ENCODE measurements at regions not wholly inside any gene's neighbourhood (a gene's known extent, or its start where the extent isn't known, plus 50 kb on each side); places are given as distances from the start of the nearest gene placed in this dataset.

DNA sequence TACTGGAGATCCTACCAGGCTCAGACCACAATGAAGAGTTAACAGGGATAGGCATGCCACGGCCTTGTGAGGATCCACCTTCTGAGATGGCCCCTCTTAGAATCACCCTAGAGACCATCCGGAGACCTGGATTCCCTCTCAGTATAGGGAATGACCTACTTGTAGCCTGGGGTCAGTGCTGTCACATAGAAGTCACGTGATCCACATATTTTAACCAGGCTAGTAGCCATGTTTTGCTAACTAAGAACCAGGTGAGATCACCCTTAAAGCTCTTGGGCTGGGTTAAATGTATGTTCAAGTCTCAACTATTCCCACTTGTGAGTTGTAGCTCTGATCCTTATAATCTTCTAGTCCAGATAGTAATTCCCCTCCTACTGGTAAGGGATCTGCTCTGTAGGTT, 215.4 kb downstream of the CCNG2 start:
- ATAC-seq: no peak

DNA sequence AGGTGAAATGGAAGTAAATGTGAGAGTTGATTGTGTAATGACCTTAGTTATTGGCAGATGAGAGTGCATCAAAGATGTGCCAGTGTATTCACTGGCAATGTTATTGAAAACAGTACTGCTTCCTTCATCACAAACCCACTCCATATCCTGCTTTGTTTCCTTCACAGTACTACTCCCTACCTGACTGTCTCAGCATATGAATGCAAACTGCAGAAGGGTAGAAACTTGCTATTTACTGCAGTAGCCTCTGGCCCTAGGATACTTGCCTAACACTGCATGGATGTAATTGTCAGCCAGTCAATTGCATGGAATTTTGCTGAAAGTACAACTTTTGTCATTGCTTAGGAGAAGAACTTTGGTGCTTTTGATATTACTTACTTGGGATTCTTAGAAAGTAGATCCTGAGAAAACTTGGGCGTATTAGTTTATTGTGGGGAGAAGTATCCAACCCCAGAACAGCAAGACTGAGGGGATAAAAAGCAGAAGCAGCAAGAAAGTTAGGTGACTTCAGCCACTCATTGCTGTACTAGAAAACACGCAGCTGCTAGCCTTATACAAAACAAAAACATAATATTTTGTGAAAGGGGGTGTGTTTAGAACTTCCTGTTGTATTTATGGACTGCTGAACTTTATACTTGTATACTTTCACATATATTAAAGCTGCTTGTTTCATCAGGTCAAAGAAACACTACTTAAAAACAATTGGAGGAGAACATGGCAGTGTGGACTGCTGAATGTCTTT, 219.0 kb downstream of the CCNG2 start:
- ATAC-seq: no peak

DNA sequence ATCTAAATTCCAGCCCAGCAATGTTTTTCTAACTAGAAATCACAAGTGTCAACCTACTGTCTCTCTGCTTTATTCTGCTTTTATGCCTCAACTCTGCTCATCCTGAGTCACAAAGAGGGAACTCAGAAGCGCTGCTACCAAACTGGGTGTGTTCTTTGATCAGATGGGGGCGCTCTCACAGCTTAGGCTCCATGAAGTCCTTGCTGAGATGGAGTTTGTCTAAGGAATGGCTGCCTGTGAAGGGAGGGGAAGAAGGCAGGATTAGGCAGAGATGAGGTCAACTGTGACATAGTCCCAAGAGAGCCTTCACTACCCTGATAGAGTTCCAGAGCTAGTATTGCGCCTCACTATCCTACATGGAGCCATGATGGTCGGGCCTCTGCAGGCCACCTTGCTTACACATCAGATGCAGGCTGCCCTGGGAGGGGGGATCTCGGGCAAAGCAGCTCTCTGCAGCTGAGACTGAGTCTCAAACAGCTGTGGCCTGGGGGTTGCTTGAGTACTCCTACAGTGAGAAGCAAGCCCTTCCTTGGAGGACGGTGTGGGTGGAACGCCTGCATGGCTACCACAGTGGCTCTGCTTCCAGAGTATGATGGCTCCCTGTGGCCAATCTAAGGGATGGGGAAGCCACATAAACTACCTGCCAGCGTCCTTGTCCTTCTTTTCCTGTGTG, 219.9 kb downstream of the CCNG2 start:
- no peak for ATAC-seq

DNA sequence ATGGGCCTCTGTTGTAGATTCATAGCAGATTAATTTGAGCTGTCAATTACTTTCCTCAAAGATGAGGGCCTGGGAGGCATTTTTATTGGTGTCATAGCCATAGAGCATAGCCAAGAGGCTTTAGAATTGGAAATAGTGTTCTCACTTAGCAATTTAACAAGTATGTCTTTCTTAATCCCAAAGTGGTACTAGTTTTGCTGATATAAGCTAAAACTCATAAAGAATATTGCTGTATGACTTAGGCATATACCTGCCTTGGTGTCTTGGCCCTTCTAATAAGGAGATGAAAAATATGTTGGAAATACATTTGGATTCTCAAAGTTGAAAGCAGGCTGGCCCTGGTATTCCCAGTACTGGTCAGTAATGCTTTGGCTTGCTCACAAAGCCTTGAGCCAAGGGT, 221.5 kb upstream of the CXCL13 start:
- no peak for ATAC-seq

DNA sequence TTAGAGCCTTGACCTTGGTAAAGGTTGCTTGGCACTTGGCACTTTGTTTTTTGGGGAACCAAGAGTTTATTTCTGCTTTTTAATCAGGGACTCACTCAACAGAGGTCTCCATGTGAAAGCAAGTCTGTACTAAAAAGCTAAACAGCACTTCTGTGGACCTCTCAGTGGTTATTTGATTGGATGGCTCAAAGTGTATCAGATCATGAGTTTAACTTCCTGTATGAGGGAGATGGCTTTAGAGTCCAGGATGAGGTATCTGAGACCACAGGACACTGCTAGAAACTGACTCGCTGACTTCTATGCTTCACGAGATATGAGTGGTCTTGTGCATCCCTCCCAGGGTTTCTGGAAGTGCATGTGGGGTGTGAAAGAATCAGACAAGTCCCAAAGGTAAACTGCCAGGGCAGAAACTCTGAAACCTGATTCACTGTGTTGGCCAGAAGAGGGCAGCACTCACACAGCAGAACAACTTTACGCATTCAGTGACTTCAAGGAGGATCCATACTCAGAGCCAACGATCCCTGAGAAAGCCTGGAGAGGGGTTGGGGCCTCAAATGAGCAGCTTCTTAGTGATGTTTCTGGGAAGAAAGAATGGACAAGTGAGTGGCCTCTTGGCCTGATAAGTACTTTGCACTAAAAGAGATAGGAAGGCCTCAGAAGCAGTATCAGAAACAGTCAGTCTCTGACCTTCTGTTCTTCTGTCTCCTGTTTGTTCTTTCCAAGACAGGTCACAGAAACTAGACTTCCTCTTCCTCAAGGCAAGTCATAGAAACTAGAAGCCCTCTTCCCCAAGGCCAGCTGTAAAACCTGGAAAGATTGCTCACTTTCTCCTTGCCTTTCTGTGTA, 220.3 kb upstream of the CXCL13 start:
- ATAC-seq: peak; percentile 75

DNA sequence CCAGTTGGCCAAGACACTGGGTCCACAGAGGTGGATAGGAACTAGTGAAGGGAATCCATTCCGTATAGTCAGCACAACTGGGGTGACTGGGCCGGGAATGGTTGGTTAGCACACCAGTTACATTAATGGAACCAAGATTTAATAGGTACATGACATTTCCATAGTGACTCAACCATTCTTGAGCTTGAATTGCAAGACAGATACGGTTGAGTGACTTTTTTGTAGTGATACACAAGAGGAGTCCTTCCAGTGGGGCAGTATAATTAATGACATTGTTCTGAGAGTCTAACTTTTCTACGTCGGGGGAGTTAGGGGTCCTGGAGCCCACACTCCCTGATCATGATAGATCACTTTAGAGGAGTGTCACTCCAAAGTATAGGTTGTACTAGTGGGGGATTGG, 211.6 kb upstream of the CXCL13 start:
- ATAC-seq: no peak

- ATAC-seq: no peak
Observed at GRCh38 chr4:77395481-77395880, 210.1 kb upstream of the CXCL13 start.

DNA sequence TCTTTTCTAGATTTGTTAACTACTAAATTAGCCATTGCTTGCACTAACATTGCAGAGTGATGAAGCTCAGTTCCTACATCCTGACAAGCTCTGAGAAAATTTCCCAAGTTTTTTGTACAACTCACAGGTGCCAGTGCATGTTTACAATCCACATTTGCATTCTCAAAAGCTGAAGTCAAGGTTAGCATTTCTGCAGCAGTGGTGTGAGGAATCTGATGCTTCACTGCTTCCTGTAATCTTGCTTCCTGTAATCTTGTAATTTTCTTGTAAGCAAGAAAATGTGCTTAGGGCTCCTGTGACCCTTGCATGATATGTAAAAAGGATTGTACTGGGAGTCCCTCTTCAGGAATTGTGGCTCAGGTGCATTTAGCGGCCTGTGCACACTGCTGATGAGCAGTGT, 207.4 kb upstream of the CXCL13 start:
- ATAC-seq: no peak

DNA sequence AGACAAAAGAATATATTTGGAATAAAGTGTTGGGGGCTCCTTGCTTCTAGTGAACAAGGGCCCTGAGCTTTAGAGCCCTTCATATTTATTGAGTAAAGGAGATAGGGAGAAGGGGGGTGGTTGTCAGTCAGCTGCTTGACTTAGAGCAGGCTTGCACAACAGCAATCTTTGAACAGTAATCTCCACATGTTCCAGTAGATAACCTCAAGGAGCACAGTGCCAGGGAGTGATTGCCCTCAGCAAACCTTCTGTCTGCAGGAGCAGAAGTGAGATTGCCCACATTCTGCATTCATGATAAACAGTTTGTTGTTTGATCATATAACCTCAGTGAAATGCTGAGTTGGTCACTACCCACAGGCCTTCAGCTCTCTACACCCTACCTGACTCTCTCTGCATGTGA, 205.8 kb upstream of the CXCL13 start:
- ATAC-seq: no peak

GRCh38 chr4:77413766-77414165, 191.9 kb upstream of the CXCL13 start:
- ATAC-seq: no peak

DNA sequence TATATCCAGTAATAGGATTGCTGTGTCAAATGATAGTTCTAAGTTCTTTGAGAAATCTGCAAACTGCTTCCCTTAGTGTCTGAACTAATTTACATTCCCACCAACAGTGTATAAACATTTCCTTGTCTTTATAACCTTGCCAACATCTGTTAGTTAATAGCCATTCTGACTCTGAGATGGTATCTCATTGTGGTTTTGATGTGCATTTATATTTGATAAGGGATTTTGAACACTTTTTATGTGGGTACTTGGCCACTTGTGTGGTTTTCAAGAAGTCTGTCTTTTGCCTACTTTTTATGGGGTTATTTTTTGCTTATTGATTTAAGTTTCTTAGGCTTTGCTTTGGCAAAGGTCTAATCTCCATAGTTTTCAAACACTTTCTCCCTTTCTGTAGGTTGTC, 189.9 kb upstream of the CXCL13 start:
- no peak for ATAC-seq

- ATAC-seq: peak; percentile 63
Observed at GRCh38 chr4:77418333-77418732, 187.3 kb upstream of the CXCL13 start.

- ATAC-seq: no peak
Observed at GRCh38 chr4:77430847-77431246, 174.8 kb upstream of the CXCL13 start.

- ATAC-seq: no peak
Observed at GRCh38 chr4:77431546-77431945, 174.1 kb upstream of the CXCL13 start.

DNA sequence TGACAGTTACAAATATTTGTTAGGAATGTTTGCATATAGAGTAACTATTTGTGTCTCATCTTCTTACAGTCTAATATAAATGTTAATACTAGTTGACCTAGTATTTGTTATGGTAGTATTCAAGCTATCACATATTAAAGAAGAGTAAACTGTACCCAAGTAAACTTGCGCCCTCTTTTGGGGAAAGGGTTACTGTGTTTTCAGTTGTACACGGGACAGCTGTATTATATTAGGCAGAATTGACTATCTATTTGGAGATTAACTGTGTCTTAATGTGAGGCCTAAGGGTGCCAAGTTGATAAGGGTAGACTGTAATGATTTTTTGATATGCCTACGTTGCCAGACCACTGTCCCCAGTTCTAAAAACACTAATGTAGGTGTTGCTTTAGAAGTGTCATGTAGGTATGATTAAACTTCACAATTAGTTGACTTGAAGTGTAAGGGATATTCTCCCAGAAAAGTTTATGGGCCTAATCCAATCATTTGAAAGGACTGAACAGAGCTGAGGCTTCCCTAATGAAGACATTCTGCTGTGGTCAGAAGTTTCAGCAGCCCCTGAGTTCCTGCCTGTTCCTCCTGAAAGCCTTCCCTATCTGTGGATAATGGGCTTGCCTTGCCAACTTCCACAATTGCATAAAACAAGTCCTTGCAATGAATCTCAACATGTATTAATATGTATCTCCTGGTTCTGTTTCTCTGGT, 172.8 kb upstream of the CXCL13 start:
- ATAC-seq: no peak

DNA sequence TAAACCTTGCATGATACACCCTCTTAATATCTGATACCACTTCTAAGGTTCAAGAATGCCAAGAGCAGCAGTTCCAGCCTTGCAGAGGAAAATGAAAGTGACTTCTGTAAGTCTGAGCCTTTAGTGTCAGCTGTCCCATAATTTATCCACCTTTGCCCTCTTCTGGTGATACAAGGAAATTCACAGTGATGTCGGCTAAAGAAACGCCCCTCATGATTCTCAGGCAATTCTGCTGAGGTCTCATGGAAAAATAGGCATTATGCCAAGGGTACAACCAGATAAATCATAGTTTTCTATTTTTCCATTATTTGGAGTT, 172.2 kb upstream of the CXCL13 start:
- peak; percentile 67 for ATAC-seq

GRCh38 chr4:77434299-77435092, 171.1 kb upstream of the CXCL13 start:
- no peak for ATAC-seq

DNA sequence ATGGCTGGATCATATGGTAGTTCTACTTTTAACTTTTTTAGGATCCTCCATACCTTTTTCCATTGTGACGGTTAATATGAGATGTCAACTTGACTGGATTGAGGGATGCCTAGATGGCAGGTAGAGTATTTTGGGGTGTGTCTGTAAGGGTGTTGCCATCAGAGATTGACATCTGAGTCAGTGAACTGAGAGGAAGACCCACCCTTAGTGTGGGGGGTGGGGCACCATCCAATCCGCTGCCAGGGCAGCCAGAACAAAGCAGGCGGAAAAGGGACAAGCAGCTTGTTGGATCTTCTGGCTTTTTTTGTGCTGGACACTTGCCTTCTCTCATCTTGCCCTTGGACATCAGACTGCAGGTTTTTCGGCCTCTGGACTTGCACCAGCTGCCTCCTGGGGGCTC, 168.5 kb upstream of the CXCL13 start:
- ATAC-seq: no peak

- no peak for ATAC-seq
Observed at GRCh38 chr4:77438549-77438948, 167.1 kb upstream of the CXCL13 start.

DNA sequence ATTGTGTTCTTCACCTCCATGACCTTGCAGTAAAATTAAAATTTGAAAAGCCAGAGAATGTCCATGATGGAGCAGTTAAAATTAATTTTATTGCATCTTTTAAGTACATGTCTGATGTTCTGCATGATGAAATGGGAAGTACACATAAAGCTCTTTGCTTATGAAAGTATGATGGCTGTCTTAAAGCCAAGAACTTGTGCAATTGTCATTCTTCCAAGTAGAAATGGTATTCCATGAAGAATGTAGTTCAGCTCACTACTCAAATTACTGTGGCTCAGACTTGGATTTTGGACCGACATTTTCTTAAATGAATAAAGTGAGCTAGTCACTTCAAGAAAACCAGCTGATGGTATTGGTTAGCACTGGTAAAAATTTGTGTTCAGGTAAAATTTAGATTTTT, 161.7 kb upstream of the CXCL13 start:
- no peak for ATAC-seq

GRCh38 chr4:77445823-77446222, 159.8 kb upstream of the CXCL13 start:
- no peak for ATAC-seq

- ATAC-seq: no peak
Observed at GRCh38 chr4:77446601-77447000, 159.0 kb upstream of the CXCL13 start.
